Vagina (tissue), 2 donors: ENCODE measurements at regions not wholly inside any gene's neighbourhood (a gene's known extent, or its start where the extent isn't known, plus 50 kb on each side); places are given as distances from the start of the nearest gene placed in this dataset.

Experiments
- POLR2A ChIP-seq, 2 donors: fragments of 450-650 bp; IDR thresholded peaks; one replicate each; pipeline ENCODE4 v1.6.1; 2017; ENCODE audit warnings: antibody characterized with exemption in 2 of 2, mild to moderate bottlenecking in 2 of 2, moderate library complexity in 2 of 2
- POLR2AphosphoS5 ChIP-seq, 2 donors: sonication (generic); formaldehyde crosslinking; IDR thresholded peaks; one replicate each; pipeline ENCODE4 v1.9.0; 2017; ENCODE audit warnings: antibody characterized with exemption in 2 of 2, mild to moderate bottlenecking in 2 of 2, low read depth in 1 of 2; ENCODE audit not compliant: insufficient read depth in 1 of 2

- TF ChIP-seq POLR2AphosphoS5 (IDR thresholded peaks at IDR 0.05; ENCODE audit: insufficient read depth in 1 of 2, low read depth in 1 of 2), result no peak
- TF ChIP-seq POLR2A (IDR thresholded peaks at IDR 0.05), result no peak
Measured at GRCh38 chr20:62546606-62547005, 70.8 kb upstream of the GATA5 start.
